ENCODE measurements at regions not wholly inside any gene's neighbourhood (a gene's known extent, or its start where the extent isn't known, plus 50 kb on each side); places are given as distances from the start of the nearest gene placed in this dataset.

DNA sequence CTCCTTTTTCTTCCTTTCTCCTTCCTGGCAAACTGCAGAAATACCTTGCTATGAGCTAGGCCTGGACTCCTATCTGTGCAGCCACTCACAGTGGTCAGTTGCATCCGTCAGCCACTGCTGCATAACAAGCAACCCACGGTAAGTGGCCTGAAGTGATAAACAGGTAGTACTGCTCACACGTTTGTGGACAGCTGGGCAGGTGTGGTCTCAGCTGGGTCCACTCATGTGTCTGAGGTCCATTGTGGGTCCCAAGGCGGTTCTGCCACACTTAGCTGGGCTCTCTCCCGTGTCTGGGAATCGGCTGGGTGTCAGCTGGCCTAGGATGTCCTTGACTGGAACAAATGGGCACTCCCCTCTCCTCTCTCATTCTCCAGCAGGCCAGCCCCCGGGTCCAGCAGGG is 109.3 kb downstream of the BRD1 start:
- H3K9me2 ChIP-seq (replicated peaks; ENCODE audit: control insufficient read depth, low read length) = no peaks in the 10 kb centered on the region

GRCh38 chr22:49717322-49717919 is 110.3 kb downstream of the BRD1 start:
- H3K4me2 ChIP-seq (ENCODE audit: low read length) = no peak overlapping the region
- no peaks in the 10 kb centered on the region for H3K9me3 ChIP-seq (ENCODE audit: control insufficient read depth, insufficient read depth, low read length)
- H3K4me1 ChIP-seq (ENCODE audit: control insufficient read depth, low read length) = peaks cover 2% of the 10 kb centered on the region
- H3K27ac ChIP-seq (ENCODE audit: low read depth, low read length) = no peak overlapping the region
- TF ChIP-seq CTCF (IDR thresholded peaks at IDR 0.05; ENCODE audit: low read depth, low read length, poor library complexity, severe bottlenecking) = no peak
- no peak for TF ChIP-seq EZH2phosphoT487 (IDR thresholded peaks at IDR 0.05; ENCODE audit: borderline replicate concordance, low read length)
- H3K36me3 ChIP-seq (ENCODE audit: control insufficient read depth, low read length) = no peaks in the 10 kb centered on the region
- H3K79me2 ChIP-seq (ENCODE audit: control insufficient read depth, low read length) = no peaks in the 10 kb centered on the region
- H4K20me1 ChIP-seq (ENCODE audit: control insufficient read depth, insufficient read depth, low read depth, low read length) = no peaks in the 10 kb centered on the region
- no peaks in the 10 kb centered on the region for H3K9me2 ChIP-seq (replicated peaks; ENCODE audit: control insufficient read depth, low read length)
- no peak overlapping the region for H3K4me3 ChIP-seq (ENCODE audit: low read length)
- no peaks in the 10 kb centered on the region for H3F3A ChIP-seq (ENCODE audit: control insufficient read depth, insufficient read depth)
- no peaks in the 10 kb centered on the region for H3K27me3 ChIP-seq (ENCODE audit: control insufficient read depth, low read length)

More for the DNA sequence above, 109.3 kb downstream of the BRD1 start:
- no peaks in the 10 kb centered on the region for H3K27me3 ChIP-seq (ENCODE audit: control insufficient read depth, low read length)
- no peaks in the 10 kb centered on the region for H3K9me3 ChIP-seq (ENCODE audit: control insufficient read depth, insufficient read depth, low read length)
- TF ChIP-seq EZH2phosphoT487 (IDR thresholded peaks at IDR 0.05; ENCODE audit: borderline replicate concordance, low read length) (no peak), CTCF (IDR thresholded peaks at IDR 0.05; ENCODE audit: low read depth, low read length, poor library complexity, severe bottlenecking) (no peak)
- no peak overlapping the region for H3K27ac ChIP-seq (ENCODE audit: low read depth, low read length)
- H3K4me2 ChIP-seq (ENCODE audit: low read length) = no peak overlapping the region
- no peaks in the 10 kb centered on the region for H4K20me1 ChIP-seq (ENCODE audit: control insufficient read depth, insufficient read depth, low read depth, low read length)
- H3K4me1 ChIP-seq (ENCODE audit: control insufficient read depth, low read length) = peaks cover 12% of the 10 kb centered on the region
- no peaks in the 10 kb centered on the region for H3K79me2 ChIP-seq (ENCODE audit: control insufficient read depth, low read length)
- no peak overlapping the region for H3K4me3 ChIP-seq (ENCODE audit: low read length)
- peaks cover 6% of the 10 kb centered on the region for H3F3A ChIP-seq (ENCODE audit: control insufficient read depth, insufficient read depth)
- H3K36me3 ChIP-seq (ENCODE audit: control insufficient read depth, low read length) = no peaks in the 10 kb centered on the region

DNA sequence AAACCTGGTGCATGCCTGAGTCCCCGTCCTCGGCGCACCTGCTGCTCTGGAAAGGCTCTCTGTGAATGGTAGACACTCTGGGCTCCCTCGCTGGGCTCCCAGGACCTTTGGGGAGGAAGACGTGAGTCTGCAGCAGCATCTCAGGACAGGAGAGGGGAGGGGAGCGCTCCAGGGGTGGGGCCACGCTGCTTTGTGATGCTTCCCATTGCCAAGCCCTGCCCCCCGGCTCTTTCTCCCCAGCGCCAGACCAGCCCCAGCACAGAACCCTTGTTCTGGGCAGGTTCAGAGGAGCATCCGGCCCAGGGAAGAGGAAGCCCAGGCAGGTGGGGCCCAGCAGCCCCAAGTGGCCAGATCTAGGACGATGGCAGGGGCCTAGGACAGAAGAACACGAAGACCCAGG is 111.2 kb downstream of the BRD1 start:
- Histone ChIP-seq H3K4me1 (ENCODE audit: control insufficient read depth, low read length) (no peaks in the 10 kb centered on the region), H3F3A (ENCODE audit: control insufficient read depth, insufficient read depth) (no peaks in the 10 kb centered on the region), H3K9me2 (replicated peaks; ENCODE audit: control insufficient read depth, low read length) (no peaks in the 10 kb centered on the region), H3K36me3 (ENCODE audit: control insufficient read depth, low read length) (no peaks in the 10 kb centered on the region), H3K79me2 (ENCODE audit: control insufficient read depth, low read length) (no peaks in the 10 kb centered on the region), H4K20me1 (ENCODE audit: control insufficient read depth, insufficient read depth, low read depth, low read length) (no peaks in the 10 kb centered on the region), H3K27ac (ENCODE audit: low read depth, low read length) (no peak overlapping the region), H3K4me3 (ENCODE audit: low read length) (no peak overlapping the region), H3K27me3 (ENCODE audit: control insufficient read depth, low read length) (no peaks in the 10 kb centered on the region), H3K9me3 (ENCODE audit: control insufficient read depth, insufficient read depth, low read length) (no peaks in the 10 kb centered on the region), H3K4me2 (ENCODE audit: low read length) (no peak overlapping the region)
- TF ChIP-seq EZH2phosphoT487 (IDR thresholded peaks at IDR 0.05; ENCODE audit: borderline replicate concordance, low read length) (no peak), CTCF (IDR thresholded peaks at IDR 0.05; ENCODE audit: low read depth, low read length, poor library complexity, severe bottlenecking) (no peak)
